OCI-M2 (cell line): ENCODE measurements at regions not wholly inside any gene's neighbourhood (a gene's known extent, or its start where the extent isn't known, plus 50 kb on each side); places are given as distances from the start of the nearest gene placed in this dataset.

Experiments used
- DNase-seq: peaks from one replicate; lab custom pipeline; 2025; ENCODE audit not compliant: unreplicated experiment; lab: John Stamatoyannopoulos, UW

DNA sequence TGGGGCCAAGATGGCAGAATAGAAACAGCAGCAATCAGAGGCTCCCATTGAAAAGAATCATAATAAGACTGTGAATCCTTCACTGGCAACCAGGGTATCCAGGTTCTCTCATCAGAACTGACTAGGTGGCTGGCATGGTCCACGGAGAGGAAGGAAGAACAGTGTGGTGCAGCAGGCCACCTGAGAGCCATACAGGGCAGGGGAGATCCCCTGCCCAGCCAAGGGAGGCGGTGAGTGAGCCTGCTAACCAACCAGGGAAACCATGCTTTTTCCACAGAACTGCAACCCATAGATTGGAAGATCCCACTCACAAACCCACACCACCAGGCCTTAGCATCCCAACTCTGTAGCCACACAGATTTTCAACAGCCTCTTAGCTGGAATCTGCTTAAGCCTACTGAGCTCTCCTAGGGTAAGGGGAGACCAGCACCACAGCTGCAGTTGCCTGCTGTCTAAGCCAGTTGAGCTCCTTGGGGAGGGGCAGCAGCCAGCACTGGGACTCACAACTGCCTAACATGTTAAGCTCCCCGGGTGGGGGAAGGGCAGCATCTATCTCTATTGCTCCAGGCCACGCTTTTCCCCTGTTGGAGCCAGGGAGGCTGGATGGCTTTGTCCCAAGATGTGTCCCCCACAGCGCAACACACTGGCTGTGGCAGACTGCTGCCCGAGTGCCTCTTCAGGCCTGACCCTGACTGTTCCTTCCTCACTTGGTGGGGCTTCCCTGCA, 342.6 kb upstream of the CCDC196 start:
- no peak for DNase-seq

DNA sequence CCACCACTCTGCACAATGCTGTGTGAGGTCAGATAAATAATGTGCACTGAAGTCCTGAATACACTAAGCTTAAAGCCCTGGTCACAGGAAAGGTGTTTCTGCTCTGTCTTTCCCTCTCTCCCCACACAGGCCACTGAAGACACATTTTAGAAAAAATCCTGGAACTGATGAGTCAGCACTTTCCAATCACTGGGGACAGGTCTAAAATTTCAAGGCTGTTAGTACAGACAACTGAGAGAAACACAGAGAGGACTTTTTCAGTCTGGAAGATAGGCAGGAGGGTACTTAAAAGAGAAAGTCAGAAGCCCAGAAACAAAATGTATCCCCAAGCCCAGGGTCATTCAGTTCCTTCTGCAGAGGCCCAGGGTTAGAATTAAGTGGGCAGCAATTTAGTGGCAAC, 333.9 kb upstream of the CCDC196 start:
- DNase-seq, result no peak

DNA sequence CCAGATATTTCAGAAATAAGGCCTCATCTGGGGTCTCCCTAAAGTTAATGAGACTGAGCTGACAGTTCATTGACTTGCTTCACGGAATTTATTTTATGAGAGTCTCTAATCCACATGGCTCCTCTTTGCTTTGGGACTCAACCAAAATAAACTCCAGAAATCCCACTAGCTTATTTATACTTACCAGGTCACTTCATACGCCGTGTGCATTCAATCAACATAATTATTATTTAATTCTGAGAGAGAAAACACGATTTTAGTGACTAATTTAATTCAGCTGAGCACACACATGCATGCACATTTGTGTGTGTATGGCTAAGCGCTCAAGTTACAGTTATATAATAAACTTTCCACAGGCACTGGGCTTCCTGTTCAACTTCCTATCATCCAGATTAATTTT, 333.4 kb upstream of the CCDC196 start:
- DNase-seq, result no peak

DNA sequence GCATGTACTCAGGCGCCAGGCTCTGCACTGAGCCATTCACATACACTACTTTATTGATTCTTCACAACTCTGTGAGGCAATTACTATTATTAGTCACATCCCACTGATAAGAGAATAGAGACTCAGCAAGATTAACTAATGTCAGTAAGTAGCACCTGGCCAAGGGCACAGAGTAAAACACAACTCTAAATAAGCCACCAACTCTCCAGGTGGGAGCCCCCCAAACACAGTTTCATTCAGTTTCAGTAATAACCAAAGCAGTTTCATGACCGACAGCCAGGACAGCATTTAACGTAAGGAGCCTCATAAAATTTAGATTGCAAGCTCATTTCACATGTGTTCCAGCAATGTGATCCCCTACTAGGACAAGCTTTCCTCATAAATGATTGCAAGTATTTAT, 323.1 kb upstream of the CCDC196 start:
- no peak for DNase-seq

GRCh38 chr14:66165337-66165736, 320.8 kb upstream of the CCDC196 start:
- DNase-seq, result no peak

DNA sequence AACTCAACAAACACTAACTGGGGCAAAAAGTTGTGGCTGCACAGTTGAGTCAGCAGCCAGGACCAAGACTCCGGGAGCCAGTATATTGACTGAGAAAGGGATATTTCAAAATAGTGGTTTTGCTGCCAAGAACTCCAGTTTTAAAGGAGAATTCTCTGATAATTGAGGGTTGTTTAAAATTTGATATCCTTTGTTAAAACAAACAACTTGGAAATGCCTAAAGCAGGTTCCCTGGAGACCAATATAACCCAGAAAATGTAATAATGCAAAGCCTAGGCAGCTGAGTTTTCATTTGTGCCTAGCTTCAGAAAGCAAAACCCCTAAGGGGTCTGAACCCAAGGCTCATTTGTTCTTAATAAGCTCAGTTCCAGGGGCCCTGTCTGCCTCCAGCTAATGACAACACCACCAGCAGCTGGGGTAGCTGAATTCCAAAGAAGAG, 311.7 kb upstream of the CCDC196 start:
- DNase-seq, result no peak

DNA sequence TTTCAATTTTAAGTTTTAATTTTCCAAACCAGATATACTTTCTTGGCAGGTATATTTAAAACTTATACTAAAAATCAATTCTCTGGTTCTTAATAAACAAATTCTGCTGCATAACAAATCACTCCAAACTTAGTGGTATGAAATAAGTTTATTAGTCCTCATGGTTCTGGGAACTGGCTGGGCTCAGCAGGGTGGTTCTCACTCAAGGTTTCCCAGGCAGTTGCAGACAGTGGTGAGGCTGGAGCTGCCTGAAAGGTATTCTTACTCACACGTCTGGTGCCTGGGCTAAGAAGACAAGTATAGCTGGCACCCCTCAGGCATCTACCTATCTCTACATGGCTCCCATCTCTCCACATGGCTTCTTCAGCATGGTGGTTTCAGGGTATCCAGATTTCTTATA, 308.2 kb upstream of the CCDC196 start:
- DNase-seq, result no peak

DNA sequence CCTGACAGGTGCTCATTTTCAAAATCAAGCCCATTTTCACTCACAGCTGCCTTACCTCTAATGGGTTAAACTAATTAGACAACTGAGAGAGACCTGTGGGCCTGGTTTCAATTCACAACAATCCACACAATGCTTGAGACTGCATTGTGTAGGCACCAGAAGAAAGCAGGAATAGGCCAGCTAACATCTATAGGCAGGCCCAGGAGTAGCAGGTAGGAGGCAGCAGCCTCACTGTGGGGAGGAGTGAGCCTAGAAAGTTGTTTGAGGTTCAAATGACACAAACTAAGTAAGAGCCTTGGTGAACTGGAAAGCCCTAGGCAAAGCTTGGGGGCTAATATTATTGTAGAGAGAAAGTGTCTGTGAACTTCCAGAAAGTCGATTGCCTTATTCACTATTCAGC, 289.5 kb upstream of the CCDC196 start:
- no peak for DNase-seq

GRCh38 chr14:66197276-66197675, 288.9 kb upstream of the CCDC196 start:
- DNase-seq, result no peak

- DNase-seq, result no peak
These were observed 279.6 kb upstream of the CCDC196 start for GRCh38 chr14:66206554-66206953.

DNA sequence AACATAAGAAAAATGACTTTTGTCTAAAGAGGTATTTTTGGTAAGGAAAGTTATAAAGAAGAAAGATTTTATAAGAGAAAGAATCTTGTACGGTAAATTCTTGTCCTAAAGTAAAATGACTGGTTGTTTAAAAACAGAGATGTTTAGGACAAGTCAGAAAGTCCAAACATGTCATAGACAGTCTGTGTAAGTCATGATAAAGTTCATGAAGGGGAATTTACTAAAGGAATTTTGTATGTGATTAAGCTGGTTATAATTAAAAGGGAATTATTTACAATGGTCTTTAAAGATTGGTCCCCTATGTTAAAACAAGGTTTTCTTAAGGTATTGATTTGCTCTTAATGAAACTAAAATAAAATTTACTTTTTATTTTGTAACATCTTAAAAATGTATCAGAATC, 269.4 kb upstream of the CCDC196 start:
- no peak for DNase-seq

- DNase-seq, result no peak
These were observed 266.3 kb upstream of the CCDC196 start for GRCh38 chr14:66219886-66220285.

DNA sequence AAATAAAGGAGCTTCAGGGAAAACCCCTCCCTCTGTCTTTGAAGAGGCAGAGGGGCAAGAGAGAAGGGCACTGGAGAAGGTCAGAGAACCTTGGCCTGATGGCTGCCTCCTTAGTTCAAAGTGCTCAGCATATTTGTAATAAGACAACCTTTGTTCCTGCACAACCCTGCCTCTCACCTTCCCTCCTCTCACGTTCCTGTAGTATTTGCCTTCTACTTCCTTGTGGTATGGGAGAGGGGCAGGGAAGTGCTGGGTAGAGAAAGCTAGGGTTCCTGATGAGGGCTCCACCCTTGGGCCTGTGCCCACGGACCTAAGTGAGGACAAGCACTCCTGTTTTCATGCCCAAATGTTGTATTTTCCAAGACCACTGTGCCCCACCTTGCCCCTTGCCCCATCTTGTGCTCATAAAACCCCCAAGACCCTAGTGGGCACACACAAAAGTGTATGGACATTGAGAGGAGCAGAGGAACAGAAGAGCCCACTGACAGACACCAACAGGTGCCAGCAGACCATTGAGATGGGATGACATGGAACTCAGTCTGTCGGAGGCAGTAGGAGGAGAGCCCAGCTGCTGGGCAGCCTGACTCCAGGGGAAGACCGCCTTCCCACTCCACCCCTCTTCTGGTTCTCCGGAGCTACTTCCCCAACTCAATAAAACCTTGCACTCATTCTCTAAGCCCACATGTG, 261.5 kb upstream of the CCDC196 start:
- no peak for DNase-seq

DNA sequence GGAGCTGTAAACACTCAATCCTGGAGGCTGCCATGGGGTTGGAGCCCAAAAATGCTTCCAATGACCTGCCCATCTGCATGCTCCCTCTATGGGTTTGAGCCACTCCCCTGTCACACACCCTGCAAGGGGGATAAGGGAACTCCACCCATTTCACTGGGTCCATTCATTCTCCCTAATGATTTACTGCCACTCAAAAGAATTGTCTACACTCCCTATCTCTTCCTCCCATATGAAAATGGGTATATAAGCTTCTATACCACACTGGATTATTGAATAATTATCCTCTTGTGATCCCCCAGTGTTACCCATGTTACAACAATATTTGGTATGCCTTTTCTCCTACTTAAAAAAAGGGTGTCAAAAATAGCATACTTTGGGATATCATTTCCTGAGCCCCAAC, 260.8 kb upstream of the CCDC196 start:
- DNase-seq, result no peak

DNA sequence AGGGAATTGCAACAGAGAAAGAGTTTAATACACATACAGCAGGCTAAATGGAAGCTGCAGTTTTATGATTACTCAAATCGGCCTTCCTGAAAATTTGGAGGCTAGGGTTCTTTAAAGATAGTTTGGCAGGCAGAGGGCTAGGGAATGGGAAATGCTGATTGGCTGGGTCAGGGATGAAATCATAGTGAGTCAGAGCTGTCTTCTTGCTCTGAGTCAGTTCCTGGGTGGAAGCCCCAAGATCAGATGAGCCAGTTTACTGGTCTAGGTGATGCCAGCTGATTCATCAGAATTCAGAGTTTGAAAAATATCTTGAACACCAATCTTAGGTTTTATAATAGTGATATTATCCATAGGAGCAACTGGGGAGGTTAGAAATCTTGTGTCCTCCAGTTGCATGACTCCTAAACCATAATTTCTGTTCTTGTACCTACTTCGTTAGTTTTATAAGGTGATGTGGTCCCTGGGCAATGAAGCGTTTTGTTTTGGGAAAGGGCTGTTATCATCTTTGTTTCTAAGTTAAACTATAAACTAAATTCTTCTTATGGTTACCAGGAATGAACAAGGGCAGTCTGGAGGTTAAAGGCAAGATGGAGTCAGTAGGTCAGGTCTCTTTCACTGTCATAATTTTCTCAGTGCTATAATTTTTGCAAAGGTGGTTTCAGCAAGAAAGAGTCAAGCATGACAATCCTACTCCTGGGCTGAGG, 257.8 kb upstream of the CCDC196 start:
- no peak for DNase-seq

GRCh38 chr14:66231820-66232219, 254.4 kb upstream of the CCDC196 start:
- DNase-seq, result no peak

DNA sequence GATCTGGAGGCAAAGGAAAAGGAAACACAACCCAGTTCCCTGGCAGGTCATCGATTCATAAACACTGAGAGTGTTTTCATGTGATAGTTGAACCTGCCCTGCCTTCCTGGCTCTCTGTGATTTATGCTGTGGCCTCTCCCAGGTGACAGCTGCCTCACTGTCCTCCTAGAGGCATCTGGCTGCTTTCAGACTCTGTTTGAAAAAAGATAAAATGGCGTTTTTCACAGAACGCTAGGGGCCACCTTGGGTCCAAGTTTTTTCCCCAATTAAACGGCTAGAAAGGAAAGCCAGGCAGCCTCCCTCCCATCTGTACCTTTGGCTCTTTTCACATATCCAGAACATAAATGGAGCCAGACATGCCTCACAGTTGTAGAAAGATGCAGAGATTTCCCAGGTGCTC, 252.6 kb upstream of the CCDC196 start:
- DNase-seq, result no peak

- DNase-seq, result no peak
These were observed 251.8 kb upstream of the CCDC196 start for GRCh38 chr14:66234411-66234810.

DNA sequence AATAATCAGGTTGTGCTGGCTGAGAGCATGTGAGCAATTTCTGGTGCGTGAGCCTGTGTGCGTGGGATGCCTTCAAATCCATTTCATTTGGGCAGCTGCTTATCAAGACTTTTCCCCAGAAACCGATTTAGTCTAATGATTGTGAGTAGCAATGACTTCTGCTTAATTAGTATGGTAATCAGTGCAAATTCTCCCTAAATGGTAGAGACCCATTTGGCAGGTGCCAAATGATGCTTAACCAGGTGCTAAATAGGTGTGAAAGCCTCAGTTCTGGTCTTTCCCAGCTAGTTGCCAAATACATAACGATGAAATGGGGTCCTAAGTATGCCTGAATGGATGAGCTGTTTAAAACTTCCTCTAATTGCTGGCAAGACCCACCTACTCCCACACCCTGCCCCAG, 248.4 kb upstream of the CCDC196 start:
- no peak for DNase-seq

DNA sequence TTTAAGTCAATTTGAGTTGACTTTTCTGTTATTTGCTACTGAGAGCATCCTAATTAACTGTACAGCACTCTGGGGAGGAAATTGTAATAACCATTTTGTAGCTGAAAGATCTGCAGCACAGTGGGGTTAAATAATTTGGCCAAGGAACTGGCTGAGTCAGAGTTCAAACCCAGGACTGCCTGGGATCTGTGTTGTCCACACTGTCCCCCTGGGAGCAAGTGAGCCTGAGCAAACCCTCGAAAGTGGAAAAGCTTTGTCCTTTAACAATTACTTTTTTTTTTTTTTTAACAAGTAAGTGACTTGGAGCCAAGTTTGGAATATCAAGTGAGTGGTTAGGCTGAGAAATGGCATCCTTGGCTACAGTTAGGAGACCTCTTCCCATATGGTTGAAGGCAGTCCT, 247.2 kb upstream of the CCDC196 start:
- no peak for DNase-seq

- no peak for DNase-seq
These were observed 246.6 kb upstream of the CCDC196 start for GRCh38 chr14:66239589-66239988.

DNA sequence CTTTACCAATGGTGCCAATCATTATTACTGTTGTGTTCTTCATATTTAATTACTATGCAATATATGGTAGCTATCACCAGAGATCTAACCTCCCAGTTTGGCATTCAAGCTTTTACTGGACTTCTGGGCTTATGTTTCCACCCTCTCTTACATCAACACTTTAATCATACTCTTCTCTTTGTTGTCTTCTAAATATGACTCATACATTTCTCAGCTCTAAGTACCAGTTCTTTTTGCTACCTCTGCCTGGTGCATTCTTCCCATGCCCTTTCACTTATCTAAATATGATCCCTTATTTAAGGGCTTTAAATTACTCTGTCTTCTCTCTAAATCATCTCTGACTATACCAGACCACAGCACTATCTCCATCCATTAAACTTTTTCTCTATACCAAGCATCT, 246.1 kb upstream of the CCDC196 start:
- DNase-seq, result no peak
